ENCODE measurements at regions not wholly inside any gene's neighbourhood (a gene's known extent, or its start where the extent isn't known, plus 50 kb on each side); places are given as distances from the start of the nearest gene placed in this dataset.
A peak's percentile ranks its signal among the peaks of the same experiment; 100 is the strongest.
"Not testable (repeated sequence)": the region's sequence is repeated elsewhere in the genome, so short reads cannot be mapped to it uniquely, and the experiment has no call there.

DNA sequence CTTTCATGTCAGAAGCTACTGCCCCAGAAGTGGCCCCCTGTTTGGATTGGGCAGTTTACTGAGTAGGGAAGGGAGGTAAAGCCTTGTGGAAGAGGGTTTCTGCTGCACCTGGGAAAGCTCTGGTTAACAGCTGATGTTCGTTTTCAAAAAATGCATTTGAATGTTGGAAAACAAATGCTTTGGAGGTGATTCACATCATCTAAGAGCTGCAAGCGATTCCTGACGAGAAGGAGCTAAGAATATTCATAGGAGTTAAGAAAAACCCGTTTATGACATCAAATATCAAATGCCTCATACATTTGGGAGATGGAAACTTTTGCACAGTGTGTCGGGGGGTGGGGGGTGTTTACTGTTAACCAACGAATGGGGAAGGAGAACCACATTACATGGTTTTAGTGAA, 183.8 kb upstream of the NR2F2 start:
- H3K4me1 ChIP-seq (ENCODE audit: insufficient read depth, poor library complexity, severe bottlenecking), result no peaks in the 10 kb centered on the region

DNA sequence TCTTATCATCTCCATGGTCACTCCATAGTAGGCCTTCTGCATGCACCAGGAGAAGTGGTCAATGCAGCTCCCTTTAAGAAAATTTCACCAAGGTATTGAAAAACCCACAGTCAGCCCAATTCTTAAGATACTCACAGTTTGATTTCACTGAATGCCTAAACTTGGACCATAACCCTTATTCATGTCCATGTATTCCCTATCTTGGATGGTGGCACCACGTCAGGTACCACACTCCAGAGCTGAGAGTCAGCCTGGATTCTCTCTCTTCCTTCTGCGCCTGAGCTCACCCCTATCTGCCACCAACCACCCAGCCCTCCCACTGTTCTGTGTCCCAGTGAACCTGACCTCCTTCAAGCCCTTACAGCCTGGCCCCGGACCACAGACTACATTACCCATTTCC, 183.2 kb upstream of the NR2F2 start:
- no peak overlapping the region for H3K27ac ChIP-seq (ENCODE audit: poor library complexity, severe bottlenecking)
- no peaks in the 10 kb centered on the region for H3K9me3 ChIP-seq (ENCODE audit: severe bottlenecking)
- H3K27me3 ChIP-seq (ENCODE audit: insufficient read depth, poor library complexity, severe bottlenecking), result no peaks in the 10 kb centered on the region
- DNase-seq (ENCODE audit: low spot score), result no peak
- no peak overlapping the region for H3K4me3 ChIP-seq (ENCODE audit: severe bottlenecking)
- no peak for ATAC-seq (ENCODE audit: low read depth)
- H3K4me1 ChIP-seq (ENCODE audit: insufficient read depth, poor library complexity, severe bottlenecking), result no peaks in the 10 kb centered on the region
- no peaks in the 10 kb centered on the region for H3K36me3 ChIP-seq (ENCODE audit: low read depth)
- TF ChIP-seq CTCF (IDR thresholded peaks at IDR 0.05; ENCODE audit: poor library complexity, severe bottlenecking), result no peak

More for the DNA sequence above, 183.8 kb upstream of the NR2F2 start:
- H3K27me3 ChIP-seq (ENCODE audit: insufficient read depth, poor library complexity, severe bottlenecking), result no peaks in the 10 kb centered on the region
- H3K36me3 ChIP-seq (ENCODE audit: low read depth), result no peaks in the 10 kb centered on the region
- no peak overlapping the region for H3K4me3 ChIP-seq (ENCODE audit: severe bottlenecking)
- ATAC-seq (ENCODE audit: low read depth) (no peak), DNase-seq (ENCODE audit: low spot score) (no peak)
- H3K27ac ChIP-seq (ENCODE audit: poor library complexity, severe bottlenecking), result no peak overlapping the region
- TF ChIP-seq CTCF (IDR thresholded peaks at IDR 0.05; ENCODE audit: poor library complexity, severe bottlenecking), result no peak
- H3K9me3 ChIP-seq (ENCODE audit: severe bottlenecking), result no peaks in the 10 kb centered on the region

- no peaks in the 10 kb centered on the region for H3K36me3 ChIP-seq (ENCODE audit: low read depth)
- DNase-seq (ENCODE audit: low spot score) (no peak), ATAC-seq (ENCODE audit: low read depth) (peak; percentile 52; the same call in 2 of the 3 replicates)
- no peak for TF ChIP-seq CTCF (IDR thresholded peaks at IDR 0.05; ENCODE audit: poor library complexity, severe bottlenecking)
- H3K4me1 ChIP-seq (ENCODE audit: insufficient read depth, poor library complexity, severe bottlenecking), result no peaks in the 10 kb centered on the region
- no peaks in the 10 kb centered on the region for H3K9me3 ChIP-seq (ENCODE audit: severe bottlenecking)
- H3K27me3 ChIP-seq (ENCODE audit: insufficient read depth, poor library complexity, severe bottlenecking), result no peaks in the 10 kb centered on the region
- no peak overlapping the region for H3K4me3 ChIP-seq (ENCODE audit: severe bottlenecking)
- H3K27ac ChIP-seq (ENCODE audit: poor library complexity, severe bottlenecking), result no peak overlapping the region
These were observed 180.2 kb upstream of the NR2F2 start for GRCh38 chr15:96150254-96150653.

DNA sequence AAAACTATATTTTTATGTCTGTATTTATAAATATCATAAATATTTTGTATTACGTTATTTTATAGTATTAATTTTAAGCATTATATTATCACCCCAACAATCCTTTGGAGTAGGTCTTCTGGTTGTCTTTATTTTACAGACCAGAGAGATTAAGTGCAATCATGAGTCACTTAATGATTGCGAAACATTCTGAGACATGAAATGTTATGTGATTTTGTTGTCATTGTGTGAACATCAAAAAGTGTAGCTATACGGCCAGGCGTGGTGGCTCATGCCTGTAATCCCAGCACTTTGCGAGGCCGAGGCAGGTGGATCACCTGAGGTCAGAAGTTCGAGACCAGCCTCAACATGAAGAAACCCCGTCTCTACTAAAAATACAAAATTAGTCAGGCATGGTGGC, 178.8 kb upstream of the NR2F2 start:
- H3K27me3 ChIP-seq (ENCODE audit: insufficient read depth, poor library complexity, severe bottlenecking); H3K4me1 ChIP-seq (ENCODE audit: insufficient read depth, poor library complexity, severe bottlenecking); H3K36me3 ChIP-seq (ENCODE audit: low read depth); DNase-seq (ENCODE audit: low spot score); H3K9me3 ChIP-seq (ENCODE audit: severe bottlenecking); H3K4me3 ChIP-seq (ENCODE audit: severe bottlenecking); H3K27ac ChIP-seq (ENCODE audit: poor library complexity, severe bottlenecking): not testable (repeated sequence)
- peak; percentile 78 for ATAC-seq (ENCODE audit: low read depth)

DNA sequence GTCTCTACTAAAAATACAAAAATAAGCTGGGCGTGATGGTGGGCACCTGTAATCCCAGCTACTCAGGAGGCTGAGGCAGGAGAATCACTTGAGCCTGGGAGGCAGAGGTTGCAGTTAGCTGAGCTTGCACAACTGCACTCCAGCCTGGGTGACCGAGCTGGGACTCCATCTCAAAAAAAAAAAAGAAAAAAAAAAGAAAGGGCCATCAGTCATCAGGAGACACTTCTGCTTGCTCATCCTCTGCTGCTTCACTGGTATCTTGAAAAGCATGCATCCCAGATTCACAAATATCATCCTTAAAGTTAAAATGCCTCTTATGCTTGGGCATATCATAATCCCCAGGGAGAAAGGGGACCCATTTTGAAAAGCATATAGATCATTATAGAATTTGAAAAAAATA, 176.6 kb upstream of the NR2F2 start:
- H3K4me3 ChIP-seq (ENCODE audit: severe bottlenecking), result no peak overlapping the region
- no peaks in the 10 kb centered on the region for H3K27me3 ChIP-seq (ENCODE audit: insufficient read depth, poor library complexity, severe bottlenecking)
- ATAC-seq (ENCODE audit: low read depth) (no peak), DNase-seq (ENCODE audit: low spot score) (no peak)
- no peaks in the 10 kb centered on the region for H3K4me1 ChIP-seq (ENCODE audit: insufficient read depth, poor library complexity, severe bottlenecking)
- H3K27ac ChIP-seq (ENCODE audit: poor library complexity, severe bottlenecking), result no peak overlapping the region
- no peaks in the 10 kb centered on the region for H3K36me3 ChIP-seq (ENCODE audit: low read depth)
- H3K9me3 ChIP-seq (ENCODE audit: severe bottlenecking), result no peaks in the 10 kb centered on the region
- no peak for TF ChIP-seq CTCF (IDR thresholded peaks at IDR 0.05; ENCODE audit: poor library complexity, severe bottlenecking)
